ENCODE measurements at regions not wholly inside any gene's neighbourhood (a gene's known extent, or its start where the extent isn't known, plus 50 kb on each side); places are given as distances from the start of the nearest gene placed in this dataset.

- CTCF ChIA-PET, result interaction anchor here (1.7 to 2.5 kb wide), 2 partner anchors 8 to 9 kb away, joined by 3 to 8 read pairs; no protein-coding TSS in a partner anchor
- DNase-seq (ENCODE audit: low read depth, low spot score), result no peak
- no peak overlapping the region for H3K4me3 ChIP-seq (ENCODE audit: low read depth, low read length)
- POLR2A ChIA-PET, result no interaction called here
- TF ChIP-seq, protein P1, sequence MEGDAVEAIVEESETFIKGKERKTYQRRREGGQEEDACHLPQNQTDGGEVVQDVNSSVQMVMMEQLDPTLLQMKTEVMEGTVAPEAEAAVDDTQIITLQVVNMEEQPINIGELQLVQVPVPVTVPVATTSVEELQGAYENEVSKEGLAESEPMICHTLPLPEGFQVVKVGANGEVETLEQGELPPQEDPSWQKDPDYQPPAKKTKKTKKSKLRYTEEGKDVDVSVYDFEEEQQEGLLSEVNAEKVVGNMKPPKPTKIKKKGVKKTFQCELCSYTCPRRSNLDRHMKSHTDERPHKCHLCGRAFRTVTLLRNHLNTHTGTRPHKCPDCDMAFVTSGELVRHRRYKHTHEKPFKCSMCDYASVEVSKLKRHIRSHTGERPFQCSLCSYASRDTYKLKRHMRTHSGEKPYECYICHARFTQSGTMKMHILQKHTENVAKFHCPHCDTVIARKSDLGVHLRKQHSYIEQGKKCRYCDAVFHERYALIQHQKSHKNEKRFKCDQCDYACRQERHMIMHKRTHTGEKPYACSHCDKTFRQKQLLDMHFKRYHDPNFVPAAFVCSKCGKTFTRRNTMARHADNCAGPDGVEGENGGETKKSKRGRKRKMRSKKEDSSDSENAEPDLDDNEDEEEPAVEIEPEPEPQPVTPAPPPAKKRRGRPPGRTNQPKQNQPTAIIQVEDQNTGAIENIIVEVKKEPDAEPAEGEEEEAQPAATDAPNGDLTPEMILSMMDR (IDR thresholded peaks at IDR 0.05; ENCODE audit: insufficient read depth, low read length, missing control alignments), result no peak
These were observed 122.2 kb upstream of the ITGA1 start for GRCh38 chr5:52665559-52665958.

DNA sequence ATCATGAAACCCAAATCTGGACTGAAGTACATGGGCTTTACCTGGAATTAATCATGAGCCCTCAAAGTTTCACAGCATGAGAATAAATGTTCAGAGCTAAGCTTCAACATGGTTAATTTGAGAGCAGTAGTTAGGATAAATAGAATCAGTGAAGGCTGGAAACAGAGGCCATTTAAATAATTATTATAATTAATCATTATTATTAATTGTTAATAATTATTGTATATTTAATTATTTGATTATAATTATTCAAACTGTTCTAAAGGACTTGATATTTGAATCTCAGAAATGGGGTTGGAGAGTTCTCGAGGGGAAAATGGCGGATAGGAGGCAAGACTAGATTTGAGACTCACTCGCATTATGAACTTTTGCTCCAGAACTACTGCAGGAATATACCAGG lies 119.6 kb upstream of the ITGA1 start:
- TF ChIP-seq, protein P1 (IDR thresholded peaks at IDR 0.05; ENCODE audit: insufficient read depth, low read length, missing control alignments), result no peak
- ChIA-PET CTCF (no interaction called here), POLR2A (no interaction called here)
- no peak overlapping the region for H3K4me3 ChIP-seq (ENCODE audit: low read depth, low read length)
- DNase-seq (ENCODE audit: low read depth, low spot score), result no peak

- DNase-seq (ENCODE audit: low read depth, low spot score), result no peak
- TF ChIP-seq, protein P1 (IDR thresholded peaks at IDR 0.05; ENCODE audit: insufficient read depth, low read length, missing control alignments), result no peak
- ChIA-PET POLR2A (no interaction called here), CTCF (no interaction called here)
- no peak overlapping the region for H3K4me3 ChIP-seq (ENCODE audit: low read depth, low read length)
These were observed 119.1 kb upstream of the ITGA1 start for GRCh38 chr5:52668544-52669185.

- DNase-seq (ENCODE audit: low read depth, low spot score), result no peak
- POLR2A ChIA-PET, result no interaction called here
- CTCF ChIA-PET, result interaction anchor here (1.1 to 1.2 kb wide), 2 partner anchors 17 to 19 kb away, joined by 3 to 5 read pairs; no protein-coding TSS in a partner anchor
- H3K4me3 ChIP-seq (ENCODE audit: low read depth, low read length), result no peak overlapping the region
- TF ChIP-seq, protein P1 (IDR thresholded peaks at IDR 0.05; ENCODE audit: insufficient read depth, low read length, missing control alignments), result no peak
These were observed 115.3 kb upstream of the ITGA1 start for GRCh38 chr5:52672459-52672858.

GRCh38 chr5:52673495-52673894 lies 114.2 kb upstream of the ITGA1 start:
- no peak for DNase-seq (ENCODE audit: low read depth, low spot score)
- POLR2A ChIA-PET, result no interaction called here
- TF ChIP-seq, protein P1 (IDR thresholded peaks at IDR 0.05; ENCODE audit: insufficient read depth, low read length, missing control alignments), result no peak
- CTCF ChIA-PET, result interaction anchor here (0.9 to 1.2 kb wide), 2 partner anchors 9 to 18 kb away, joined by 3 to 5 read pairs; no protein-coding TSS in a partner anchor
- no peak overlapping the region for H3K4me3 ChIP-seq (ENCODE audit: low read depth, low read length)

GRCh38 chr5:52674815-52675545 lies 112.7 kb upstream of the ITGA1 start:
- POLR2A ChIA-PET, result no interaction called here
- DNase-seq (ENCODE audit: low read depth, low spot score), result no peak
- H3K4me3 ChIP-seq (ENCODE audit: low read depth, low read length), result no peak overlapping the region

More at GRCh38 chr5:52674815-52675545, 112.7 kb upstream of the ITGA1 start:
- CTCF ChIA-PET, result no interaction called here
- TF ChIP-seq, protein P1 (IDR thresholded peaks at IDR 0.05; ENCODE audit: insufficient read depth, low read length, missing control alignments), result no peak
